AG09309 (cell line): ENCODE measurements at regions not wholly inside any gene's neighbourhood (a gene's known extent, or its start where the extent isn't known, plus 50 kb on each side); places are given as distances from the start of the nearest gene placed in this dataset.

Source experiments
- DNase-seq: peaks from one replicate; pipeline ENCODE4 v3.0.0-alpha.2; 2010; ENCODE audit warnings: low read depth
- H3K4me3 ChIP-seq: 2 replicates; pipeline ENCODE4 v1.5.1; 2011; ENCODE audit warnings: mild to moderate bottlenecking, low read depth, low read length, moderate library complexity; ENCODE audit not compliant: control insufficient read depth
- TF ChIP-seq, protein P1 (sequence below): IDR thresholded peaks from 2 replicates; pipeline ENCODE4 v1.5.1; 2011; ENCODE audit warnings: mild to moderate bottlenecking, low read depth, low read length, inconsistent platforms; ENCODE audit not compliant: insufficient read depth, control insufficient read depth; ENCODE audit errors: missing control alignments

DNA sequence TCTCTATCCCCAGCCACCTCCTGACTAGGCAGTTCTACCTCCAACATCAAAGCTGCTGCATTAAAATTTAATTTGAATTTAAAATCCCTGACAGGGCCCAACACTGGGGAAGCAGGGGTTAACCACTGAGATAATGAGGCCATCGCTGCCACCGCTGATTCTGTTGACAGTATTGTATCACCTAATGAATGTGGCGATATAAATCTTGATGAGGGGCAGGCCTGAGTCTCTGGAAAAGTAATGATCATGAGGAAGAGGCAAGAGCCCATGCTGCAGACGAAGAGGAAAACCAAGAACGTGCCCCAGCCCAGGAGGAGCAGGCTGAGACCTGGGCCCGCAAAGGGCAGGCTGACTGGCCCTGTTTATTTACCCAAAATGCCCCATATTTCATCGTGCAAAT lies 251.4 kb upstream of the ZFHX3 start:
- no peak overlapping the region for H3K4me3 ChIP-seq
- no peak for DNase-seq
- TF ChIP-seq, protein P1, sequence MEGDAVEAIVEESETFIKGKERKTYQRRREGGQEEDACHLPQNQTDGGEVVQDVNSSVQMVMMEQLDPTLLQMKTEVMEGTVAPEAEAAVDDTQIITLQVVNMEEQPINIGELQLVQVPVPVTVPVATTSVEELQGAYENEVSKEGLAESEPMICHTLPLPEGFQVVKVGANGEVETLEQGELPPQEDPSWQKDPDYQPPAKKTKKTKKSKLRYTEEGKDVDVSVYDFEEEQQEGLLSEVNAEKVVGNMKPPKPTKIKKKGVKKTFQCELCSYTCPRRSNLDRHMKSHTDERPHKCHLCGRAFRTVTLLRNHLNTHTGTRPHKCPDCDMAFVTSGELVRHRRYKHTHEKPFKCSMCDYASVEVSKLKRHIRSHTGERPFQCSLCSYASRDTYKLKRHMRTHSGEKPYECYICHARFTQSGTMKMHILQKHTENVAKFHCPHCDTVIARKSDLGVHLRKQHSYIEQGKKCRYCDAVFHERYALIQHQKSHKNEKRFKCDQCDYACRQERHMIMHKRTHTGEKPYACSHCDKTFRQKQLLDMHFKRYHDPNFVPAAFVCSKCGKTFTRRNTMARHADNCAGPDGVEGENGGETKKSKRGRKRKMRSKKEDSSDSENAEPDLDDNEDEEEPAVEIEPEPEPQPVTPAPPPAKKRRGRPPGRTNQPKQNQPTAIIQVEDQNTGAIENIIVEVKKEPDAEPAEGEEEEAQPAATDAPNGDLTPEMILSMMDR: no peak

DNA sequence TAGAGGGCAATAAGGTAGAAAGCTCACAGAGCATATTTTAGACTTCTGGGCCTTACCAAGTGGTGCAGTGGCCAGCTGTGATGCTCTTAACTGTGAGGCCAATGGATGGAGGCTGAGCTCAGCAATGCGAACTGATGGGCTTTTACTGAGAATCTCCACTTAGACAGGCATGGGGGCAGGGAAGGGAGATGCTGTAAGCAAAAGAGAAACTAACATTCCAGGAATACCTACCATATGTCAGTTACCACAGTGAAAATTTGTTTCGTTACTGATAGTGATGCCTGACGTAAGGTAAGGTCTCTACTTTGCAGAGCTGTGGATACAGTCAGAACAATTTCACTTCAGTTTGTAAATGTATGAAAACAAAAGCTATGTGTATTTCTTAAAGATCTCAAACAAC lies 250.6 kb upstream of the ZFHX3 start:
- no peak overlapping the region for H3K4me3 ChIP-seq
- no peak for DNase-seq
- TF ChIP-seq, protein P1: no peak

DNA sequence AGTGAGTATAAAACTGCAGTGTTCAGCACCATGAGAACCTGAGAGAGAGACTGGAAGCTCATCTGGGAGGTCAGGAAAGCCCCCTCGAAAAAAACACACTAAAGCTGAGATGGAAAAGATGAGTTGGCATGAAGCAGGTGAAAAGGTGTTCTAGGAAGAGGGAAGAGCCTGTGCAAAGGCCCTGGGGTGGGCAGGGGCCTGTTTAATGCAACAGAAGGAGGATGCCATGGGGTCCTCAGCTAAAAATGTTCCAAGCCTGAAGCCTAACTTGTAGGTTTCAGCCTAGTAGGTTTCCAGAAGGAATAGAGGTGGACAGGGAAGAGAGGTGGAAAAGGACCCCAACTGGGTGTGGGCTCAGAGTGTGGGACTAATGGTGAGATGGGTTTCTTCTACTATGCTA lies 242.3 kb upstream of the ZFHX3 start:
- H3K4me3 ChIP-seq: no peak overlapping the region
- TF ChIP-seq, protein P1: no peak
- no peak for DNase-seq

DNA sequence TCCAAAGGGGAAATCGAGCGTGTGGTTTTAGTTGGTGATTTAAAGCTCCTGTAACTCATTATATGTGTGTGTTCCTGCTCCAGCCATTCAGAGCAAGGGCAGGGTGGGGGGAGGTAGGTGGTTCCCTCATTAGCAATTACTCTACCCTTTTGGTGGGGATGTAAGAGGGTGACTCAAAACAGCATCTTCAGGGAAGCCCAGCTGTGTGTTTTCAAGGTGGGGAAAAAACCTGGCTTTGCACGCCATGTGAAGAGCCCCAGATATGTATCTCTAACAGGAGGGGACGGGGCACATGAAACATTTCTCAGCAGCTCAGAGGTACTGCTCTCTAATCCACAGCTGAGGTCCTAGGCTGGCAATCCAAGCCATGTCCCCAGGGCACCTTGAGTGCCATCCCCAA lies 241.3 kb upstream of the ZFHX3 start:
- no peak for DNase-seq
- no peak overlapping the region for H3K4me3 ChIP-seq
- TF ChIP-seq, protein P1: no peak

DNA sequence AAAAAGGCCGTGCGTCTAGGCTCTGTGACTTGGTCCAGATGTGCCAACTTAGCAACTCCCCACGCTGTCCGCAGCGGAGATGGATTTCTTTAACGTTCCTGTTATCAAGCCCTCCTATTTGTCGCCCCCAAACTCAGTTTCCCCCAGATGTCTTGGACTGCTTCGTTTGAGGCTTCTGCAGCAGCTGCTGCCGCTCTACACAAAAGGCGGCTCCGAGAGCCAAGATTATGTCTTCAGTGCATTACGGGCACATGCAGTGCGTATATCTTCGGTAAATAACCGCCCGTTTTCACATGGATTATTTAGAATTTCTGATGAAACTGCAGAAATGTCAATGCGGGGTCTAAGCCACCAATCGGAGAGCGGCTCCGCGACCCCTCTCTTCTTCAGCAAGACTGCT lies 240.6 kb upstream of the ZFHX3 start:
- TF ChIP-seq, protein P1: no peak
- DNase-seq: no peak
- no peak overlapping the region for H3K4me3 ChIP-seq

DNA sequence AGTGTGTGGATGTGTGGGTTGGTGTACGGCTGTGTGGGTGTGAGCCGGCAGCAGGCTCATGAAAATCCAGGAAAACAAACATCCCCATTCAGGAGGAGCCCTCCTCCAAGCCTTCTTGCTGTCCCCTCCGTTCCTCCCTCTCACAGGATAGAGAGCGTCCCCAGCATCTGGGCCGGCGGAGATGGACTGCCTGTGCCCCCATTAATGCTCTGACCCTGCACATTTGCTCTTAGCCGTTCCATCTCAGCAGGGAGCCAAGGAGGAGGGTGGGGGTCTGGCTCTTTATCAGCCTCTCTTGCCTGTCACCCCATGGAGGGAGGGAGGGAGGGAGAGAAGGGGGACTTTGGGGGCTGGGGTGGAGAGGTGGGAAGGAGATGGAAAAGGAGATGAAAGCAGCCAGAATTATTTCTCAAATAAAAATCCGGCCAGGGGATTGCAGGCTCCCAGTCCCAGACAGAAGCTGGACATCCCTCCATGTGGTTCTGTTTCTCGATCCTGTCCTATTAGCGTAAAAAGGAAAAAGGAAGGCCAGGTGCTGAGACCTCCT lies 240.0 kb upstream of the ZFHX3 start:
- H3K4me3 ChIP-seq: no peak overlapping the region
- no peak for DNase-seq
- TF ChIP-seq, protein P1: no peak
